Superior temporal gyrus (tissue), 1 donor: ENCODE measurements at regions not wholly inside any gene's neighbourhood (a gene's known extent, or its start where the extent isn't known, plus 50 kb on each side); places are given as distances from the start of the nearest gene placed in this dataset.

Experiments used
- DNase-seq: peaks from one replicate; pipeline ENCODE4 v3.0.0-alpha.2; 2016; ENCODE audit errors: extremely low spot score

GRCh38 chr5:88487066-88487465 is 218.4 kb upstream of the TMEM161B start:
- peak; percentile 39 for DNase-seq

GRCh38 chr5:88486431-88486830 is 217.8 kb upstream of the TMEM161B start:
- peak; percentile 50 for DNase-seq

GRCh38 chr5:88485531-88485930 is 216.9 kb upstream of the TMEM161B start:
- peak; percentile 47 for DNase-seq

GRCh38 chr5:88483964-88484672 is 215.5 kb upstream of the TMEM161B start:
- no peak for DNase-seq

GRCh38 chr5:88480801-88481499 is 212.3 kb upstream of the TMEM161B start:
- DNase-seq = peak; percentile 64

GRCh38 chr5:88480245-88480644 is 211.6 kb upstream of the TMEM161B start:
- peak; percentile 67 for DNase-seq

GRCh38 chr5:88474574-88474973 is 205.9 kb upstream of the TMEM161B start:
- DNase-seq = peak; percentile 68

- DNase-seq = no peak
These were observed 202.1 kb upstream of the TMEM161B start for GRCh38 chr5:88470745-88471144.

GRCh38 chr5:88459971-88460370 is 191.3 kb upstream of the TMEM161B start:
- no peak for DNase-seq

- no peak for DNase-seq
These were observed 184.2 kb upstream of the TMEM161B start for GRCh38 chr5:88452820-88453219.

- DNase-seq = no peak
These were observed 181.6 kb upstream of the TMEM161B start for GRCh38 chr5:88450239-88450638.

GRCh38 chr5:88438006-88438405 is 169.4 kb upstream of the TMEM161B start:
- no peak for DNase-seq

GRCh38 chr5:88436290-88436689 is 167.6 kb upstream of the TMEM161B start:
- no peak for DNase-seq

GRCh38 chr5:88428633-88429032 is 160.0 kb upstream of the TMEM161B start:
- DNase-seq = no peak

- no peak for DNase-seq
These were observed 157.8 kb upstream of the TMEM161B start for GRCh38 chr5:88426441-88426840.

- DNase-seq = no peak
These were observed 156.5 kb upstream of the TMEM161B start for GRCh38 chr5:88425124-88425523.

- no peak for DNase-seq
These were observed 151.3 kb upstream of the TMEM161B start for GRCh38 chr5:88419931-88420330.

GRCh38 chr5:88407341-88407740 is 138.7 kb upstream of the TMEM161B start:
- no peak for DNase-seq

GRCh38 chr5:88405783-88406182 is 137.1 kb upstream of the TMEM161B start:
- peak; percentile 42 for DNase-seq

GRCh38 chr5:88404405-88404804 is 135.8 kb upstream of the TMEM161B start:
- DNase-seq = peak; percentile 19

GRCh38 chr5:88401686-88402085 is 133.0 kb upstream of the TMEM161B start:
- no peak for DNase-seq

GRCh38 chr5:88401228-88401627 is 132.6 kb upstream of the TMEM161B start:
- DNase-seq = peak; percentile 26

GRCh38 chr5:88399561-88399960 is 130.9 kb upstream of the TMEM161B start:
- DNase-seq = peak; percentile 36
